BLaER1 treated with 17β-estradiol and CSF1 and Interleukin-3, amounts not matched to agents 10 nM and 100 nM (cell line): ENCODE measurements at regions not wholly inside any gene's neighbourhood (a gene's known extent, or its start where the extent isn't known, plus 50 kb on each side); places are given as distances from the start of the nearest gene placed in this dataset.

Source experiments
- H3K27ac ChIP-seq, 11 experiments: shearing (Covaris generic); formaldehyde crosslinking; 2 replicates each; pipeline ENCODE4 v1.8.1; 2022
- H3K27me3 ChIP-seq, 11 experiments: shearing (Covaris generic); formaldehyde crosslinking; 2 replicates each; pipeline ENCODE4 v1.8.1; 2022
- H3K36me3 ChIP-seq, 11 experiments: shearing (Covaris generic); formaldehyde crosslinking; 2 replicates each; pipeline ENCODE4 v1.8.1; 2022
- H3K4me1 ChIP-seq, 10 experiments: shearing (Covaris generic); formaldehyde crosslinking; 2 replicates each; pipeline ENCODE4 v1.8.1; 2022
- H3K4me2 ChIP-seq, 11 experiments: shearing (Covaris generic); formaldehyde crosslinking; 2 replicates each; pipeline ENCODE4 v1.8.1; 2022
- H3K4me3 ChIP-seq, 10 experiments: shearing (Covaris generic); formaldehyde crosslinking; 2 replicates each; pipeline ENCODE4 v1.8.1; 2022
- H3K9ac ChIP-seq, 11 experiments: shearing (Covaris generic); formaldehyde crosslinking; 2 replicates each; pipeline ENCODE4 v1.8.1; 2022
- H3K9me3 ChIP-seq, 11 experiments: shearing (Covaris generic); formaldehyde crosslinking; replicated peaks in 1 of 11; 2 replicates each; pipeline ENCODE4 v1.8.1; 2022
- H4K20me1 ChIP-seq, 11 experiments: shearing (Covaris generic); formaldehyde crosslinking; 2 replicates each; pipeline ENCODE4 v1.8.1; 2022
- Cebpa-rat ChIP-seq, 11 experiments: shearing (Covaris generic); IDR thresholded peaks; 2 replicates each; pipeline ENCODE4 v1.8.1; 2022

DNA sequence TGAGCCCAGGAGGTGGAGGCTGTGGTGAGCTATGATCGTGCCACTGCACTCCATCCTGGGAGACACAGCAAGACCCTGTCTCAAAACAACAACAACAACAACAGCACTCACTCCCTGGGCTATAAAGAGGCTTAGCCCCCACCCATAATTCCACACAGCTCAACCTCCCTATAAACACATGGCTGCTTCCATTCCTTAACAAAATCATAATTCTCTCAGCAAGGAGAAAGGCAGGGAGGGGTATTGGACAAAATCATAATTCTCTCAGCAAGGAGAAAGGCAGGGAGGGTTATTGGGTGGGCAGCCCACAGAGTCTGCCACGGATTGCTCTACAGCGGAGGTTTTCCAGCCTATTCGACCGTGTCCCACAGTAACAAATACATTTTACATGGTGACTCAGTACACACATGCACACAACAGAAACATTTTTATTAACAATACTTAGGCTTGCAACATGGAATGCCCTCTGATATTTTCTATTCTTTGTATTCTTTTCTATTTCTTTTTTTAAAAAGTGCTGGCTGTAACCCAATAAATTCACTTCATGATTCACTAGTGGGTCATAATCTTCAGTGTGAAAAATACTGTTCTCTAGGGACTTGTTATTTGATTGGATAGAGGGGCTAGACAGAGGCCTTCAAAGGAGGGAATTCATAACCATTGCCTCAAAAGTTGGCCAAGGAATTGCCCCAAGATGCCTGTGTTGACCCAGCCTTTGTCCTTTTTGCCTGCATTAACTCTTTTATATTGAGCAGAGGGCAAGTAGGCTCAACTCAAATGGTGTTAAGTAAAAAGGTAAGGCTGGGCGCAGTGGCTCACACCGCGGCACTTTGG is 50.6 kb upstream of the ZMYND8 start:
- Histone ChIP-seq H3K9me3 (no peaks in the 10 kb centered on the region), H3K9ac (no peak overlapping the region), H3K36me3 (no peaks in the 10 kb centered on the region), H3K4me2 (no peak overlapping the region), H3K4me1 (peaks cover 3 to 24% (median 10%) of the 10 kb centered on the region in 10 experiments), H3K4me3 (no peak overlapping the region), H3K27me3 (no peaks in the 10 kb centered on the region), H4K20me1 (no peaks in the 10 kb centered on the region), H3K27ac (no peak overlapping the region)
- TF ChIP-seq Cebpa-rat (IDR thresholded peaks at IDR 0.05) = no peak

DNA sequence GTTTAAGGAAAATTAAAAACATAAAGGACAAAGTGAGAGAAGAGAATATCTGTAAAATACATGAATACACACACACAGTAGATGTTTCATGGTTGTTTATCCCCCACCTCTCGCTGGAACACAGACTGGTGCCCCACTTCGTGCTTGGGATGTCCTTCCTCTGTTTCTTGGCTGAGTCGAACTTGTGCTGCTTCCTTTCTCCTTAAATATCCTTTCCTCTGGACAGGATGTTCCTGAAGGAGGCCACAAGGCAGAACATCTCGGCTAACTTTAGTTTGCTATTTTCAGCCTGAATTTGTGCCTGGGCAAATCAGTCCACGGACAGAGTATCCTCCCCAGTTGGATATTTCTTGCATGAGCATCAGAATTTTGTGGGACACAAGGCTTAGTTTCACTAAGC is 54.7 kb upstream of the ZMYND8 start:
- Histone ChIP-seq H3K27ac (no peak overlapping the region), H3K36me3 (no peaks in the 10 kb centered on the region), H3K9ac (no peak overlapping the region), H4K20me1 (no peaks in the 10 kb centered on the region), H3K4me1 (peaks cover 40 to 56% (median 50%) of the 10 kb centered on the region in 10 experiments), H3K9me3 (no peaks in the 10 kb centered on the region), H3K4me2 (peak overlapping the region in 6 of 11 experiments; percentile 3 to 59 (median 30); a peak in 9 of 22 replicates), H3K27me3 (no peaks in the 10 kb centered on the region), H3K4me3 (no peak overlapping the region)
- TF ChIP-seq Cebpa-rat (IDR thresholded peaks at IDR 0.05) = no peak

DNA sequence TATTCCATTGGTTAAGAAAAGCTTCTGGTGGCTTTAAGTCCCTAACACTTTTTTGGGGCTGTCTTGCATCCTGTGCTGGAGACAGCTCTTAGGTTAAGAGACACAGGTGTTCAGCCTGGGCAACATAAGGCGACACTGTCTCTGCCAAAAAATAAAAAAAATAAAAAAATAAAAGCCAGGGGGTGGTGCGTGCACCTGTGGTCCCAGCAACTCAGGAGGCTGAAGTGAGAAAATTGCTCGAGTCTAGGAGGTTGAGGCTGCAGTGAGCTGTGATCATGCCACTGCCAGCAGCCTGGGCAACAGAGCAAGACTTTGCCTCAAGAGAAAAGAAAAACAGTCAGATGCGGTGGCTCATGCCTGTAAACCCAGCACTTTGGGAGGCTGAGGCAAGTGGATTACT is 55.6 kb upstream of the ZMYND8 start:
- H3K27me3 ChIP-seq = no peaks in the 10 kb centered on the region
- peak overlapping the region; percentile 23 to 66 (median 44) for H3K4me2 ChIP-seq
- H3K9ac ChIP-seq = no peak overlapping the region
- peak overlapping the region in 2 of 11 experiments; percentile 12 to 83; a peak in 2 of 22 replicates for H3K27ac ChIP-seq
- TF ChIP-seq Cebpa-rat (IDR thresholded peaks at IDR 0.05) = no peak
- H3K4me3 ChIP-seq = no peak overlapping the region
- no peaks in the 10 kb centered on the region for H3K36me3 ChIP-seq
- no peaks in the 10 kb centered on the region for H3K9me3 ChIP-seq
- peaks cover 49 to 63% (median 58%) of the 10 kb centered on the region in 10 experiments for H3K4me1 ChIP-seq
- H4K20me1 ChIP-seq = no peaks in the 10 kb centered on the region

DNA sequence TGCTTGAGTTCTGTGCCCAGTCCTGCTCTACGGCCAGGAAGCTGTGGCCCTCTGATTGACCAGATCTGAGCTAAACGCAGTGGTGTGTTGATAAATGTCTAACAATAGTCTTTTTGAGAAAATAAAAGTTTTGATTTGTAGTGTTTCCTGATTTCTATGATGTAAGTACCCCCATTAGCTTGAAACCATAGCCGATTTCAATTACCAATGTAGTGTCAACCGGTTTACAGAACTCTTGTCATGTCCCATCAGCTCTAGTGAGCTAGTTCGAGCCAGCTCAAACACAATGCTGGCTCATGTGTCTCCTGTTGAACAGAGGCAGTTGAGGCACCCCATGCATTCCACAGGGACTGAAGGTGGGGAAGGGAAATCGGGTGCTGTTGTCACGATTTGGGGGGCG is 56.7 kb upstream of the ZMYND8 start:
- no peak for TF ChIP-seq Cebpa-rat (IDR thresholded peaks at IDR 0.05)
- no peak overlapping the region for H3K9ac ChIP-seq
- peaks cover 60 to 74% (median 69%) of the 10 kb centered on the region in 10 experiments for H3K4me1 ChIP-seq
- no peaks in the 10 kb centered on the region for H3K36me3 ChIP-seq
- H3K4me3 ChIP-seq = no peak overlapping the region
- H3K9me3 ChIP-seq = no peaks in the 10 kb centered on the region
- H4K20me1 ChIP-seq = no peaks in the 10 kb centered on the region
- H3K27me3 ChIP-seq = no peaks in the 10 kb centered on the region
- peak overlapping the region; percentile 23 to 66 (median 44) for H3K4me2 ChIP-seq
- H3K27ac ChIP-seq = peak overlapping the region in 5 of 11 experiments; percentile 5 to 83 (median 19); a peak in 8 of 22 replicates

DNA sequence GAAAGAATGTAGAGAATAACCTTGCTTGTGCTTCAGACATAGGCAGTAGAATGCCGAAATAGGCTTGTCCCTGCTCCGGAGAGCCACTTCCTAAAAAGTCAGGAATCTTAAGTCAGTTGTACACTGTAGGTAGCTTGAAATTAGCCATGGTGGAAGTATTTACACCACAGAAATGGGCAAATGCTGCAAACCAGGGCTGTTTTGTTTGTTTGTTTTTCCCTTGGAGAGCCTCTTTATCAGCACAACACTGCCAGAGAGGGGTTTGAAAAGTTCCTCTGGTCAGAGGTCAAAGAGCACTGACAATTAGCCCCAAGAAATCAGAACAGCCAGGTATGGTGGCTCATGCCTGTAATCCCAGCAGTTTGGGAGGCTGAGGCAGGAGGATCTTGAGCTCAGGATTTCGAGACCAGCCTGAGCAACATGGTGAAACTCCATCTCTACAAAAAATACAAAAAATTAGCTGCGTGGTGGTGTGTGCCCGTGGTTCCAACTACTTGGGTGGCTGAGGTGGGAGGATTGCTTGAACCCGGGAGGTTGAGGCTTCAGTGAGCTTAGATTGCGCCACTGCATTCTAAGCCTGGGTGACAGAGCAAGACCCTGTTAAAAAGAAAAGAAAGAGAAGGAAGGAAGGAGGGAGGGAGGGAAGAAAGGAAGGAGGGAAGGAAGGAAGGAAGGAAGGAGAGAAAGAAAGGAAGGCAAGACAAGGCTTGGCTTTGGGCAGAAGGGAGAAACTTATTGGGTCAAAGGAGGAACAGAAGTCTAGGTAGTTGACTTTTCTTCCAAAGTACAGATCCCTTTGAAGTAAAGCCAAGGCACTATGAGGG is 61.0 kb upstream of the ZMYND8 start:
- H3K27ac ChIP-seq = peak overlapping the region in 10 of 11 experiments; percentile 7 to 94 (median 80); a peak in 16 of 22 replicates
- H3K9ac ChIP-seq = peak overlapping the region in 2 of 11 experiments; percentile 20 to 30; a peak in 3 of 22 replicates
- peak overlapping the region; percentile 60 to 90 (median 82) for H3K4me2 ChIP-seq
- no peaks in the 10 kb centered on the region for H3K9me3 ChIP-seq
- no peaks in the 10 kb centered on the region for H3K36me3 ChIP-seq
- no peaks in the 10 kb centered on the region for H4K20me1 ChIP-seq
- peak in 3 of 11 experiments; percentile 8 to 31 (median 12); a peak in 1 of 22 replicates for TF ChIP-seq Cebpa-rat (IDR thresholded peaks at IDR 0.05)
- H3K27me3 ChIP-seq = no peaks in the 10 kb centered on the region
- peaks cover 55 to 84% (median 72%) of the 10 kb centered on the region in 10 experiments for H3K4me1 ChIP-seq
- H3K4me3 ChIP-seq = no peak overlapping the region

DNA sequence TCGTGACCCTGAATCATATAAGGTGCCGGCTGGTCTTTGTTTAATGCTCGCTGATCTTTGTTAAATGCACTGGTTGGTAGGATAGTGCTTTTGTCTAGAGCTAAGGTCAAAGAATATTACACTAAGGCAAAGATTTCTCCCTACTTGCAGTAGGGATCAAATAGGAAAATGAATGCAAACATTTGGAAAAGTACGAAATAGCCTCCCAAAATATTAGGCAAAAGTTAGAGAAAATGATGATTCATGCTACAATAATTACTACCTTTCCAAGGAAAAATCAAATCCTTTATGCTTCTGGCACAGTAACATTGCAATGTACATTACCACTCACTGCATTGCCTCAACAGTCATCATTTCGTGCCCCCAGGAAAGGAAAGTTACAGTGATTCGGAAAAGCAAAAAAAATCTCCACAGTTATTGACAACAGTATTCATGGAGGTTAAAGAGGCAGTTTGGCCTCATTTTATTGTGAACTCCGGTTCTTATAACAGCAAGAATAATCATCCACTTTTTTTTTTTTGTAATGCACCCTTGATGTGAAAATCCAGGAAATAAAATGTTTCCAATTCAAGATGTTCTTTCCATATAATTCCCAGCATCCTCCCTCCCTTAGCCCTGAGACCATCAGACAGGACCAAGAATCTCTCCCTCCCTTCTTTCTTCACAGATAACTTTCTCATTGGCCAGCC is 61.7 kb upstream of the ZMYND8 start:
- H3K27me3 ChIP-seq = no peaks in the 10 kb centered on the region
- TF ChIP-seq Cebpa-rat (IDR thresholded peaks at IDR 0.05) = no peak
- H3K27ac ChIP-seq = peak overlapping the region in 6 of 11 experiments; percentile 22 to 86 (median 54); a peak in 7 of 22 replicates
- no peaks in the 10 kb centered on the region for H4K20me1 ChIP-seq
- H3K4me2 ChIP-seq = peak overlapping the region; percentile 60 to 90 (median 82)
- peaks cover 47 to 76% (median 64%) of the 10 kb centered on the region in 10 experiments for H3K4me1 ChIP-seq
- no peak overlapping the region for H3K4me3 ChIP-seq
- no peaks in the 10 kb centered on the region for H3K36me3 ChIP-seq
- H3K9me3 ChIP-seq = no peaks in the 10 kb centered on the region
- no peak overlapping the region for H3K9ac ChIP-seq

DNA sequence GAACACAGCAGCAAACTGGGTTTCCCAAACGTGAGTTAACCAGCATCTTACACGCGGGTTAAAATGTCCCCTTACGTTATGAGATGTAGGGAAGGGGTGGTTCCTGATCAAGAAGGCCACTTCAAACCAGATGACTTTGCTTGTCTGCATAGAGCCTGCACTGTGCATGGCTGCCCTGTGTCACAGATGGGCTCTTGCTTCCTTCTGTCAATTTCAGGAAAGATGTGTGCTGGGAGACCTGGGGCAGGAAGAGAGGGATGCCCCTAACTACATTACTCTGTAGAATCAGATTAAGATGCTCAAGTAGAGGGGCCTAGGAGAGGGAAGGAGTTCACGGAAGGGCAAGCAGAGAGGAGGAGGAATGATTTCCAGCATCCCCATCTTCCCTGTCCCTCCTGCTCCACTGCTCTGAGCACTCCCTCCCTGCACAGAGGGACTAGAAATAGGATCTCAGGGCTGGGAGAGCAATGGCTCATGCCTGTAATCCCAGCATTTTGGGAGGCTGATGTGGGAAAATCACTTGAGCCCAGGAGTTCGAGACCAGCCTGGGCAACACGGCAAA is 63.5 kb upstream of the ZMYND8 start:
- Histone ChIP-seq H4K20me1 (no peaks in the 10 kb centered on the region), H3K4me1 (peaks cover 35 to 58% (median 47%) of the 10 kb centered on the region in 10 experiments), H3K27me3 (no peaks in the 10 kb centered on the region), H3K4me2 (0 out of 22 replicates have a peak overlapping the region, but pooled peaks of 1 of the 11 experiments have one; percentile 59), H3K9me3 (peaks cover 0 to 3% (median 0%) of the 10 kb centered on the region in 11 experiments; a peak in 1 of 22 replicates), H3K27ac (no peak overlapping the region), H3K9ac (no peak overlapping the region), H3K4me3 (no peak overlapping the region), H3K36me3 (no peaks in the 10 kb centered on the region)
- no peak for TF ChIP-seq Cebpa-rat (IDR thresholded peaks at IDR 0.05)

DNA sequence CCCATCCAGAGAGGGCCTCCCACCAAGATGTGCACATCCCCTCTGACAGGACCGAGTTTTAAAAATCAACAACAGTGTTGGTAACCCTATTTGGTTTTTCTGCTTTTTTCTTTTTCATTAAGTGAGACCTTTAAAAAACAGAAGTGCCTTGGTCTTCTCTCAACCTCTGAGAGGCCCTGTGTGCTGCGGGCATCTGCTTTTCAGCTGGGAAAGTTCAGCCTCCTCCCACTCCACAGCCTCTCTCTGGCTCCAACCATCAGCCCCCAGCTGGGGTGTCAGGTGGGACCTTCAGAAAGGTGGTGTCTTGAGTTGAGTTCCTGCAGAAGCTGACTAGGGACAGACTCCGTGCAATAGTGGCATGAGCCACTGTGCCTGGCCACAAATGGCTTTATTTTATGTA is 64.6 kb upstream of the ZMYND8 start:
- TF ChIP-seq Cebpa-rat (IDR thresholded peaks at IDR 0.05) = no peak
- no peak overlapping the region for H3K27ac ChIP-seq
- peaks cover 4 to 13% (median 5%) of the 10 kb centered on the region in 11 experiments for H3K9me3 ChIP-seq

More for the DNA sequence above, 64.6 kb upstream of the ZMYND8 start:
- H3K4me1 ChIP-seq = peaks cover 25 to 49% (median 36%) of the 10 kb centered on the region in 10 experiments
- H3K4me3 ChIP-seq = no peak overlapping the region
- no peak overlapping the region for H3K9ac ChIP-seq
- H3K27me3 ChIP-seq = no peaks in the 10 kb centered on the region
- H3K36me3 ChIP-seq = no peaks in the 10 kb centered on the region
- H3K4me2 ChIP-seq = peak overlapping the region in 2 of 11 experiments; percentile 38 to 59; a peak in 4 of 22 replicates
- no peaks in the 10 kb centered on the region for H4K20me1 ChIP-seq
